ENCODE measurements at regions not wholly inside any gene's neighbourhood (a gene's known extent, or its start where the extent isn't known, plus 50 kb on each side); places are given as distances from the start of the nearest gene placed in this dataset.

DNA sequence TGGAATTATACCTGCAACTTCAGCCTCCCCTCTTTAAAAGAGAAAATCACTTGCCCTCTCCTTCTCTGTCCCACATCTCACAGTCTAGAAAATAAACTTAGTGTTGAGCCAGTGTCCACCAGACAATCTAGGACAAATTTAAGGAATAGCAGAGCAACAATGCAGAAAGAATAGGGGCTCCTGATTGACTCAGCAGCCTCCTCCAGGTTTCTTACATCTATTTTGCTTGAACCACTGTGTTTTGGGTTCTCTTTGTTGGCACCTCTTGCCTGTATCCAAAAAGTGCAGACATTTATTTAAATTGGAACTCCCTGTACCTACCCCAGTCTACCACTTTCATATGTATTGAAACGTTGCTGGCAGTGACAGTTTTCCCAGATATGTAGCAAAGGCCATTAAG lies 133.7 kb upstream of the HSF2 start:
- TF ChIP-seq, protein P1, sequence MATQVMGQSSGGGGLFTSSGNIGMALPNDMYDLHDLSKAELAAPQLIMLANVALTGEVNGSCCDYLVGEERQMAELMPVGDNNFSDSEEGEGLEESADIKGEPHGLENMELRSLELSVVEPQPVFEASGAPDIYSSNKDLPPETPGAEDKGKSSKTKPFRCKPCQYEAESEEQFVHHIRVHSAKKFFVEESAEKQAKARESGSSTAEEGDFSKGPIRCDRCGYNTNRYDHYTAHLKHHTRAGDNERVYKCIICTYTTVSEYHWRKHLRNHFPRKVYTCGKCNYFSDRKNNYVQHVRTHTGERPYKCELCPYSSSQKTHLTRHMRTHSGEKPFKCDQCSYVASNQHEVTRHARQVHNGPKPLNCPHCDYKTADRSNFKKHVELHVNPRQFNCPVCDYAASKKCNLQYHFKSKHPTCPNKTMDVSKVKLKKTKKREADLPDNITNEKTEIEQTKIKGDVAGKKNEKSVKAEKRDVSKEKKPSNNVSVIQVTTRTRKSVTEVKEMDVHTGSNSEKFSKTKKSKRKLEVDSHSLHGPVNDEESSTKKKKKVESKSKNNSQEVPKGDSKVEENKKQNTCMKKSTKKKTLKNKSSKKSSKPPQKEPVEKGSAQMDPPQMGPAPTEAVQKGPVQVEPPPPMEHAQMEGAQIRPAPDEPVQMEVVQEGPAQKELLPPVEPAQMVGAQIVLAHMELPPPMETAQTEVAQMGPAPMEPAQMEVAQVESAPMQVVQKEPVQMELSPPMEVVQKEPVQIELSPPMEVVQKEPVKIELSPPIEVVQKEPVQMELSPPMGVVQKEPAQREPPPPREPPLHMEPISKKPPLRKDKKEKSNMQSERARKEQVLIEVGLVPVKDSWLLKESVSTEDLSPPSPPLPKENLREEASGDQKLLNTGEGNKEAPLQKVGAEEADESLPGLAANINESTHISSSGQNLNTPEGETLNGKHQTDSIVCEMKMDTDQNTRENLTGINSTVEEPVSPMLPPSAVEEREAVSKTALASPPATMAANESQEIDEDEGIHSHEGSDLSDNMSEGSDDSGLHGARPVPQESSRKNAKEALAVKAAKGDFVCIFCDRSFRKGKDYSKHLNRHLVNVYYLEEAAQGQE (IDR thresholded peaks at IDR 0.05), result no peak
- TF ChIP-seq, protein P2, sequence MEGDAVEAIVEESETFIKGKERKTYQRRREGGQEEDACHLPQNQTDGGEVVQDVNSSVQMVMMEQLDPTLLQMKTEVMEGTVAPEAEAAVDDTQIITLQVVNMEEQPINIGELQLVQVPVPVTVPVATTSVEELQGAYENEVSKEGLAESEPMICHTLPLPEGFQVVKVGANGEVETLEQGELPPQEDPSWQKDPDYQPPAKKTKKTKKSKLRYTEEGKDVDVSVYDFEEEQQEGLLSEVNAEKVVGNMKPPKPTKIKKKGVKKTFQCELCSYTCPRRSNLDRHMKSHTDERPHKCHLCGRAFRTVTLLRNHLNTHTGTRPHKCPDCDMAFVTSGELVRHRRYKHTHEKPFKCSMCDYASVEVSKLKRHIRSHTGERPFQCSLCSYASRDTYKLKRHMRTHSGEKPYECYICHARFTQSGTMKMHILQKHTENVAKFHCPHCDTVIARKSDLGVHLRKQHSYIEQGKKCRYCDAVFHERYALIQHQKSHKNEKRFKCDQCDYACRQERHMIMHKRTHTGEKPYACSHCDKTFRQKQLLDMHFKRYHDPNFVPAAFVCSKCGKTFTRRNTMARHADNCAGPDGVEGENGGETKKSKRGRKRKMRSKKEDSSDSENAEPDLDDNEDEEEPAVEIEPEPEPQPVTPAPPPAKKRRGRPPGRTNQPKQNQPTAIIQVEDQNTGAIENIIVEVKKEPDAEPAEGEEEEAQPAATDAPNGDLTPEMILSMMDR (IDR thresholded peaks at IDR 0.05), result no peak
- no peak for TF ChIP-seq POLR2A (IDR thresholded peaks at IDR 0.05; ENCODE audit: low read length)

Measured in A549 (cell line).